K562 (cell line): ENCODE measurements at regions not wholly inside any gene's neighbourhood (a gene's known extent, or its start where the extent isn't known, plus 50 kb on each side); places are given as distances from the start of the nearest gene placed in this dataset.

Experiments
- ARID3A ChIP-seq: IDR thresholded peaks from 2 replicates; pipeline ENCODE4 v1.6.1; 2012; ENCODE audit warnings: low read depth, low read length, improper control_type of control experiment, borderline replicate concordance
- CEBPB ChIP-seq: fragments of 450-650 bp; IDR thresholded peaks from 2 replicates; pipeline ENCODE4 v1.6.1; 2016; ENCODE audit warnings: missing genetic modification characterization, missing compliant biosample characterization
- CHD2 ChIP-seq: IDR thresholded peaks from 2 replicates; pipeline ENCODE4 v1.6.1; 2011; ENCODE audit warnings: low read depth, low read length
- COPS2 ChIP-seq: fragments of 450-650 bp; conservative IDR thresholded peaks from 2 replicates; pipeline ENCODE4 v1.6.1; 2016; ENCODE audit warnings: mild to moderate bottlenecking, moderate library complexity
- DMBX1 ChIP-seq: fragments of 250-450 bp; sonication (Bioruptor Pico); IDR thresholded peaks from 2 replicates; pipeline ENCODE4 v1.8.0; 2022; ENCODE audit warnings: inconsistent platforms, mild to moderate bottlenecking, moderate library complexity, borderline replicate concordance
- FOXP1 ChIP-seq: sonication (generic); formaldehyde crosslinking; IDR thresholded peaks from 2 replicates; pipeline ENCODE4 v1.8.0; 2022; ENCODE audit warnings: mild to moderate bottlenecking, missing genetic modification reagents
- NFE2L1 ChIP-seq: fragments of 450-650 bp; IDR thresholded peaks from 2 replicates; pipeline ENCODE4 v1.6.1; 2016; ENCODE audit warnings: missing genetic modification characterization, low read depth, mild to moderate bottlenecking, missing compliant biosample characterization, moderate library complexity, borderline replicate concordance
- PHB ChIP-seq: fragments of 250-450 bp; sonication (Bioruptor Pico); IDR thresholded peaks from 2 replicates; pipeline ENCODE4 v1.5.0; 2021
- POLR2AphosphoS2 ChIP-seq: IDR thresholded peaks from 2 replicates; pipeline ENCODE4 v1.6.1; 2012; ENCODE audit warnings: low read length, improper control_type of control experiment
- POLR3G ChIP-seq: IDR thresholded peaks from 2 replicates; pipeline ENCODE4 v1.6.1; 2011; ENCODE audit not compliant: insufficient read length, insufficient replicate concordance; ENCODE audit errors: extremely low read depth
- RBBP5 ChIP-seq: fragments of 200-600 bp; sonication (generic); IDR thresholded peaks from 2 replicates; pipeline ENCODE4 v1.6.1; 2012; ENCODE audit warnings: borderline replicate concordance, mild to moderate bottlenecking, low read length, control low read depth, inconsistent platforms; ENCODE audit not compliant: insufficient read depth, poor library complexity, severe bottlenecking
- RBM22 ChIP-seq: fragments of 200-400 bp; formaldehyde crosslinking; IDR thresholded peaks from 2 replicates; pipeline ENCODE4 v1.6.1; 2018; ENCODE audit warnings: low read length, low read depth; ENCODE audit not compliant: poor library complexity, severe bottlenecking
- RFX1 ChIP-seq: fragments of 450-650 bp; IDR thresholded peaks from 2 replicates; pipeline ENCODE4 v1.6.1; 2016; ENCODE audit warnings: mild to moderate bottlenecking, moderate library complexity
- SMARCC2 ChIP-seq: fragments of 450-650 bp; IDR thresholded peaks from 2 replicates; pipeline ENCODE4 v1.6.1; 2017; ENCODE audit warnings: antibody characterized with exemption, moderate library complexity, mild to moderate bottlenecking, low read depth
- SRSF1 ChIP-seq: fragments of 200-400 bp; formaldehyde crosslinking; IDR thresholded peaks from 2 replicates; pipeline ENCODE4 v1.6.1; 2017; ENCODE audit warnings: mild to moderate bottlenecking, low read depth, low read length, moderate library complexity
- SUPT5H ChIP-seq: fragments of 450-650 bp; IDR thresholded peaks from 2 replicates; pipeline ENCODE4 v1.6.1; 2016
- TAF7 ChIP-seq: fragments of 450-650 bp; IDR thresholded peaks from 2 replicates; pipeline ENCODE4 v1.6.1; 2016; ENCODE audit warnings: missing genetic modification characterization, missing compliant biosample characterization
- TAF9B ChIP-seq: fragments of 450-650 bp; IDR thresholded peaks from 2 replicates; pipeline ENCODE4 v1.6.1; 2018; ENCODE audit warnings: mild to moderate bottlenecking; ENCODE audit not compliant: partially characterized antibody
- TCF7 ChIP-seq: sonication (generic); IDR thresholded peaks from 2 replicates; pipeline ENCODE4 v1.6.1; 2016; ENCODE audit warnings: antibody characterized with exemption, borderline replicate concordance
- THAP12 ChIP-seq: fragments of 250-450 bp; sonication (Bioruptor Pico); IDR thresholded peaks from 2 replicates; pipeline ENCODE4 v1.9.0; 2021; ENCODE audit warnings: mild to moderate bottlenecking, inconsistent platforms
- TSHZ1 ChIP-seq: fragments of 250-450 bp; sonication (Bioruptor Pico); IDR thresholded peaks from 2 replicates; pipeline ENCODE4 v1.4.0; 2020; ENCODE audit warnings: mild to moderate bottlenecking, moderate library complexity
- USF1 ChIP-seq: sonication (generic); formaldehyde crosslinking; IDR thresholded peaks from 2 replicates; pipeline ENCODE4 v1.9.0; 2022; ENCODE audit warnings: mild to moderate bottlenecking, missing genetic modification reagents
- ZNF785 ChIP-seq: fragments of 250-450 bp; sonication (Bioruptor Pico); IDR thresholded peaks from 2 replicates; pipeline ENCODE4 v1.4.0; 2020; ENCODE audit warnings: mild to moderate bottlenecking
- ZSCAN29 ChIP-seq: fragments of 450-650 bp; IDR thresholded peaks from 2 replicates; pipeline ENCODE4 v1.6.1; 2017

GRCh38 chr7:106451171-106451570 lies 166.4 kb upstream of the NAMPT start (continued):
- TF ChIP-seq THAP12 (CRISPR knock-in tag) = no peak
- no peak for TF ChIP-seq COPS2
- TF ChIP-seq ZNF785 = no peak
- TF ChIP-seq FOXP1 (CRISPR knock-in tag) = no peak
- no peak for TF ChIP-seq TSHZ1 (CRISPR knock-in tag)
- TF ChIP-seq NFE2L1 (tag) = peak; percentile 15; the same call in 1 of the 2 replicates
- no peak for TF ChIP-seq TAF9B
- no peak for TF ChIP-seq POLR2AphosphoS2
- TF ChIP-seq POLR3G = no peak
- no peak for TF ChIP-seq SUPT5H
- no peak for TF ChIP-seq CHD2
- TF ChIP-seq SRSF1 = no peak
- no peak for TF ChIP-seq RBM22
- no peak for TF ChIP-seq TCF7
- no peak for TF ChIP-seq ZSCAN29
- TF ChIP-seq RFX1 = no peak
- TF ChIP-seq ARID3A = no peak
- TF ChIP-seq RBBP5 = no peak
- TF ChIP-seq SMARCC2 = no peak
- TF ChIP-seq TAF7 (tag) = 0 out of 2 replicates have a peak, but pooled peaks have one; percentile 45
- no peak for TF ChIP-seq CEBPB (tag)
- no peak for TF ChIP-seq PHB
- peak; percentile 75 for TF ChIP-seq DMBX1 (CRISPR knock-in tag)
- no peak for TF ChIP-seq USF1 (CRISPR knock-in tag)
